ENCODE measurements at regions not wholly inside any gene's neighbourhood (a gene's known extent, or its start where the extent isn't known, plus 50 kb on each side); places are given as distances from the start of the nearest gene placed in this dataset.

GRCh38 chr4:62292911-62293310 lies 1092.8 kb downstream of the ADGRL3 start:
- no peak for TF ChIP-seq CTCF (IDR thresholded peaks at IDR 0.05)
- TF ChIP-seq EP300 (IDR thresholded peaks at IDR 0.05; ENCODE audit: low read depth): no peak
- no peak for TF ChIP-seq POLR2A (IDR thresholded peaks at IDR 0.05)
